ENCODE measurements at regions not wholly inside any gene's neighbourhood (a gene's known extent, or its start where the extent isn't known, plus 50 kb on each side); places are given as distances from the start of the nearest gene placed in this dataset.

DNA sequence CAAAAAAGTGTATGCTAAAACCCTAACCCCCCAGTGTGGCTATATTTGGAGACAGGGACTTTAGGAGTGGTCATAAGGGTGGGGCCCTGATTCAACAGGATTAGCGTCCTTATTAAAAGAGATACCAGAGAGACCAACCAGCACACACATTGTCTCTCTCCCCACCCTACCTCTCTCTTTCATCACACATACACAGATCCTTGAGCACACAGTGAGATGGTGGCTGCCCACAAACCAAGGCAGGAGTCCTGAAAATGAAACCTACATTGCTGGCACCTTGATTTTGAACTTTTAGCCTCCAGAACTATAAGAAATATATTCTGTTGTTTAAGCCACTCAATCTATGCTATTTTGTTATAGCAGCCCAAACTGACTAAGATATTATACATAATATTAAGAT, 224.2 kb downstream of the KDR start:
- H3K27me3 ChIP-seq, result no peaks in the 10 kb centered on the region

DNA sequence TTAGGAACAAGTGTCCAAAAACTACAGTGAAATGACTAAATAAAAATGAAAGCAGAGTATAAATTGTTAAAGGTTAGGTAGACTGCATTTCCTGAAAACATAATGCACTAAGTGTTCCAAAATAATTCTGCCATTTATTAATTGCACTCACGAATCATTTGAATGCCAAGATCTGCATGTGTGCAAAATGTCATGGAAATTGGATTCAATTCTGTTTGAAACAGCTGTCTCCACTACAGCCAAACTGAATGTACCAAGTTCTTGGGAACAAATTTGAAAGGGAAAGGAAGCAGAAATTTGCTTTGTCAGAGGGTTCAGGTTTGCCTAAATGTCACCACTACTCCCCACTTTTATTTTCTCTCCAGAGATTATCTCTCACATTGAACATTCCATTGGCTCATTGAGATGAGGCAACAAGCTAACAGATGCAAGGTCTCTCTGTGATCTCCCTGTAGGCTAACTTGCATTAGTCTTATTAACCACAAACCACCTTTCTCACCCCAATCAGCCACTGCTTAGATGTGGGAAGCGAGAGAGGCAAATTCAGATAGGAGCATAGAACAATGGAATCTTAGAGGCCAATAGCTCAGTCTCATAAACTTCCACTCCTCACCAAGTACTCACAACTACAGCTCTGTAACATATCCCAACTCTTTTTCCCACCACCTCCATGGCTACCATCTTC, 226.6 kb downstream of the KDR start:
- no peaks in the 10 kb centered on the region for H3K27me3 ChIP-seq
- H3K36me3 ChIP-seq (ENCODE audit: low read depth, missing control alignments), result no peaks in the 10 kb centered on the region
- 55 to 57% methylated on average over 2 of the region's 2 CpGs for WGBS, 2 donors
- TF ChIP-seq, protein P1, sequence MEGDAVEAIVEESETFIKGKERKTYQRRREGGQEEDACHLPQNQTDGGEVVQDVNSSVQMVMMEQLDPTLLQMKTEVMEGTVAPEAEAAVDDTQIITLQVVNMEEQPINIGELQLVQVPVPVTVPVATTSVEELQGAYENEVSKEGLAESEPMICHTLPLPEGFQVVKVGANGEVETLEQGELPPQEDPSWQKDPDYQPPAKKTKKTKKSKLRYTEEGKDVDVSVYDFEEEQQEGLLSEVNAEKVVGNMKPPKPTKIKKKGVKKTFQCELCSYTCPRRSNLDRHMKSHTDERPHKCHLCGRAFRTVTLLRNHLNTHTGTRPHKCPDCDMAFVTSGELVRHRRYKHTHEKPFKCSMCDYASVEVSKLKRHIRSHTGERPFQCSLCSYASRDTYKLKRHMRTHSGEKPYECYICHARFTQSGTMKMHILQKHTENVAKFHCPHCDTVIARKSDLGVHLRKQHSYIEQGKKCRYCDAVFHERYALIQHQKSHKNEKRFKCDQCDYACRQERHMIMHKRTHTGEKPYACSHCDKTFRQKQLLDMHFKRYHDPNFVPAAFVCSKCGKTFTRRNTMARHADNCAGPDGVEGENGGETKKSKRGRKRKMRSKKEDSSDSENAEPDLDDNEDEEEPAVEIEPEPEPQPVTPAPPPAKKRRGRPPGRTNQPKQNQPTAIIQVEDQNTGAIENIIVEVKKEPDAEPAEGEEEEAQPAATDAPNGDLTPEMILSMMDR (IDR thresholded peaks at IDR 0.05), result no peak
- no peak for TF ChIP-seq POLR2A (IDR thresholded peaks at IDR 0.05)
- no peak overlapping the region for H3K27ac ChIP-seq
- H3K4me1 ChIP-seq, result no peaks in the 10 kb centered on the region
- no peak overlapping the region for H3K4me3 ChIP-seq
- intact Hi-C loops (cut with DNase I; ENCODE audit: low total_unique reads), result no loop called here
- DNase-seq, result no peak
- no peaks in the 10 kb centered on the region for H3K9me3 ChIP-seq

More for the DNA sequence above, 224.2 kb downstream of the KDR start:
- no peaks in the 10 kb centered on the region for H3K36me3 ChIP-seq (ENCODE audit: low read depth, missing control alignments)
- no peak overlapping the region for H3K27ac ChIP-seq
- no peak for DNase-seq
- H3K4me1 ChIP-seq, result no peaks in the 10 kb centered on the region
- no peak overlapping the region for H3K4me3 ChIP-seq
- no peaks in the 10 kb centered on the region for H3K9me3 ChIP-seq
- TF ChIP-seq, protein P1 (IDR thresholded peaks at IDR 0.05), result no peak
- TF ChIP-seq POLR2A (IDR thresholded peaks at IDR 0.05), result no peak
- intact Hi-C loops (cut with DNase I; ENCODE audit: low total_unique reads), result no loop called here
- WGBS, 2 donors, result 88 to 90% methylated on average over 1 of the region's 1 CpG

DNA sequence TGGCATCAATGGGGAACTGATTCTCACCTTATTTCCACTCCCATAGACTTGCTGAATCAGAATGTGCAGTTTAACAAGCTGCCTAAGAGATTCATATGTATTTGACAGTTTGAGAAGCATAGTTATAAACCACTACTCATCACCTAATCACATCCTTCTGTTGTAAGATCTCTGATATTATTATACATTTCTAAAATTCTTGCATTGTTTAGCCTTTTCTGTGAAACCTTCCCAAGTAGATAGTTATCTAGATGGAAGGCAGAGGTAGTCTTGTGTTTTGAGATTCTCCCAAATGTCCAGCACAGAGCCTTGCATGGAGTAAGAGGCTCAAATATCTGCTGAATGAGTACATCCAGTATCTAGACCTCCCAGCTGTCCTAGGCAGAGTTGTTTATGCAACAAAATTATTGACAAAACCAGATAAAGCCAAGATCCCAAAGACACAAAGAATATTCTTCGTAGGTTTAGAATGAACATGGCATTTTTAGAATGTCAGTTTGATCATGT, 227.3 kb downstream of the KDR start:
- WGBS, 2 donors, result 49 to 61% methylated on average over 1 of the region's 1 CpG
- no peak for DNase-seq
- no peaks in the 10 kb centered on the region for H3K4me1 ChIP-seq
- intact Hi-C loops (cut with DNase I; ENCODE audit: low total_unique reads), result no loop called here
- H3K4me3 ChIP-seq, result no peak overlapping the region
- no peaks in the 10 kb centered on the region for H3K27me3 ChIP-seq
- no peaks in the 10 kb centered on the region for H3K36me3 ChIP-seq (ENCODE audit: low read depth, missing control alignments)
- no peaks in the 10 kb centered on the region for H3K9me3 ChIP-seq
- H3K27ac ChIP-seq, result no peak overlapping the region
- TF ChIP-seq, protein P1 (IDR thresholded peaks at IDR 0.05), result no peak
- no peak for TF ChIP-seq POLR2A (IDR thresholded peaks at IDR 0.05)

DNA sequence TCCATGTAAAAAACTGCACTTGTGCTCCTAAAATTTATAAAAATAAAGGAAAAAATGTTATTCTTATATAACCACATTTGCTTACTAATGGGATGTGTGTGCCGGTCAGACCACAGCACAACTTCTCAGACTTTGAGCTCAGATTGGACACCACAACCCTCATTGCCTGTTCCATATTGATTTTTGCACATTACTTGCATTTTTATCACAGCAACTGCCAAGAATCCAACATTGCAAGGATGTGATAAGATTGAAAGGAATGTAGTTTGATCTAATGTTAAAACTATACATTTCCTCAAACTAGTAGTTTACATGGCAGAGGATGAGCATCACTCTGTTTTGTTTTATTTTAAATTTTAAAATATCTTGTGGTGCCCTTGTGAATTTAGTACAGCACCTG, 227.8 kb downstream of the KDR start:
- DNase-seq, result no peak
- no peaks in the 10 kb centered on the region for H3K27me3 ChIP-seq
- H3K4me3 ChIP-seq, result no peak overlapping the region
- intact Hi-C loops (cut with DNase I; ENCODE audit: low total_unique reads), result no loop called here
- TF ChIP-seq POLR2A (IDR thresholded peaks at IDR 0.05), result no peak
- TF ChIP-seq, protein P1 (IDR thresholded peaks at IDR 0.05), result no peak
- no peaks in the 10 kb centered on the region for H3K9me3 ChIP-seq
- H3K36me3 ChIP-seq (ENCODE audit: low read depth, missing control alignments), result no peaks in the 10 kb centered on the region
- no peaks in the 10 kb centered on the region for H3K4me1 ChIP-seq
- no peak overlapping the region for H3K27ac ChIP-seq
- WGBS, 2 donors, result 92 to 100% methylated on average over 1 of the region's 1 CpG

DNA sequence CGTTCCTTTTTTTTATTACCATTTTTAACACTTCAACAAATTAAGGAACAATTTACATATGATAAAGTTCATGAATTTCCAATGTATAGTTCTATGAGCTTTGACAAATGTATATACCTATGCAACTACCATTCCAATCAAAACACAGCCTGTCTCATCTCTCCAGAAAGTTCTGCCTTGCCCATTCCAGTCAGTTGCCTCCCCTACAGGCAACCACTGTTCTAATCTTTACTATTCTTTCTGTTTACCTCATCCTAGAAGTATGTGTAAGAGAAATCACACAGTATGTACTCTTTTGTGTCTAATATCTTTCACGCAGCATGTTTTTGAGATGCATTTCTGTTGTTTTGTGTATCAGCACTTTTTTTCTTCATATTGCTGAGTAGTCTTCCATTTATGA, 224.9 kb downstream of the KIT start:
- Histone ChIP-seq H3K9me3 (no peaks in the 10 kb centered on the region), H3K4me3 (no peak overlapping the region), H3K36me3 (ENCODE audit: low read depth, missing control alignments) (no peaks in the 10 kb centered on the region), H3K4me1 (no peaks in the 10 kb centered on the region), H3K27ac (no peak overlapping the region), H3K27me3 (no peaks in the 10 kb centered on the region)
- intact Hi-C loops (cut with DNase I; ENCODE audit: low total_unique reads), result no loop called here
- TF ChIP-seq, protein P1 (IDR thresholded peaks at IDR 0.05), result no peak
- no peak for TF ChIP-seq POLR2A (IDR thresholded peaks at IDR 0.05)
- WGBS, 2 donors, result 49 to 62% methylated on average over 2 of the region's 2 CpGs
- no peak for DNase-seq
